ENCODE measurements at regions not wholly inside any gene's neighbourhood (a gene's known extent, or its start where the extent isn't known, plus 50 kb on each side); places are given as distances from the start of the nearest gene placed in this dataset.
"Not testable (repeated sequence)": the region's sequence is repeated elsewhere in the genome, so short reads cannot be mapped to it uniquely, and the experiment has no call there.

DNA sequence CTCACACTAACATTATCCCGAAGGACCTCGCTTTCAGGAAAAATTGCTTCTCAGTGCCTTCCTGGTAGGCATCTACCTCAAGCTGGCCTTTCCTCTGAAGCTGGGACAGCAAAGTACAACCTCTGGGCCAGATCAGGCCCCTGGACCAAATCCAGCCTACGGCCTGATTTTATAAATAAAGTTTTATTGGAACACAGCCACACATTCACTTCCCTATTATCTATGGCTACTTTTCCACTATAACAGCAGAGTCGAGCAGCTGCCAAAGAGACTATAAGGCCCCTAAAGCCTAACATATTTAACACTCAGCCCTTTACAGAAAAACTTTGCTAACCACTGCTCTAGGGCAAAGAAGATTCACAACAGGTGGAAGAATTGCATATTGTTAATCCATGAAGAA is 554.3 kb downstream of the NTRK3 start:
- CTCF ChIA-PET, result no interaction called here
- no TSS peak for BruUV-seq (replicated peaks)
- Histone ChIP-seq H3K9me3 (ENCODE audit: low read depth, low read length, poor library complexity, severe bottlenecking) (no peaks in the 10 kb centered on the region), H3K27ac (ENCODE audit: low read depth, low read length, poor library complexity, severe bottlenecking) (no peak overlapping the region), H3K4me1 (ENCODE audit: insufficient read depth, low read length, poor library complexity, severe bottlenecking) (no peaks in the 10 kb centered on the region), H3K27me3 (replicated peaks; ENCODE audit: insufficient read depth, low read depth, low read length, poor library complexity) (no peaks in the 10 kb centered on the region), H3K4me3 (ENCODE audit: low read depth, low read length, poor library complexity, severe bottlenecking) (no peak overlapping the region), H3K36me3 (ENCODE audit: insufficient read depth, low read length, poor library complexity, severe bottlenecking) (no peaks in the 10 kb centered on the region)
- no peak for DNase-seq (ENCODE audit: low spot score)
- POLR2A ChIA-PET (ENCODE audit: low non-redundant PET), result no interaction called here
- intact Hi-C loops (cut with micrococcal nuclease; ENCODE audit: unreplicated experiment), result no loop called here
- no peak for TF ChIP-seq EZH2 (IDR thresholded peaks at IDR 0.05; ENCODE audit: borderline replicate concordance, low read depth, low read length, poor library complexity, severe bottlenecking)
- TF ChIP-seq, protein P1, sequence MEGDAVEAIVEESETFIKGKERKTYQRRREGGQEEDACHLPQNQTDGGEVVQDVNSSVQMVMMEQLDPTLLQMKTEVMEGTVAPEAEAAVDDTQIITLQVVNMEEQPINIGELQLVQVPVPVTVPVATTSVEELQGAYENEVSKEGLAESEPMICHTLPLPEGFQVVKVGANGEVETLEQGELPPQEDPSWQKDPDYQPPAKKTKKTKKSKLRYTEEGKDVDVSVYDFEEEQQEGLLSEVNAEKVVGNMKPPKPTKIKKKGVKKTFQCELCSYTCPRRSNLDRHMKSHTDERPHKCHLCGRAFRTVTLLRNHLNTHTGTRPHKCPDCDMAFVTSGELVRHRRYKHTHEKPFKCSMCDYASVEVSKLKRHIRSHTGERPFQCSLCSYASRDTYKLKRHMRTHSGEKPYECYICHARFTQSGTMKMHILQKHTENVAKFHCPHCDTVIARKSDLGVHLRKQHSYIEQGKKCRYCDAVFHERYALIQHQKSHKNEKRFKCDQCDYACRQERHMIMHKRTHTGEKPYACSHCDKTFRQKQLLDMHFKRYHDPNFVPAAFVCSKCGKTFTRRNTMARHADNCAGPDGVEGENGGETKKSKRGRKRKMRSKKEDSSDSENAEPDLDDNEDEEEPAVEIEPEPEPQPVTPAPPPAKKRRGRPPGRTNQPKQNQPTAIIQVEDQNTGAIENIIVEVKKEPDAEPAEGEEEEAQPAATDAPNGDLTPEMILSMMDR (conservative IDR thresholded peaks at IDR 0.05; ENCODE audit: low read depth, low read length), result no peak

DNA sequence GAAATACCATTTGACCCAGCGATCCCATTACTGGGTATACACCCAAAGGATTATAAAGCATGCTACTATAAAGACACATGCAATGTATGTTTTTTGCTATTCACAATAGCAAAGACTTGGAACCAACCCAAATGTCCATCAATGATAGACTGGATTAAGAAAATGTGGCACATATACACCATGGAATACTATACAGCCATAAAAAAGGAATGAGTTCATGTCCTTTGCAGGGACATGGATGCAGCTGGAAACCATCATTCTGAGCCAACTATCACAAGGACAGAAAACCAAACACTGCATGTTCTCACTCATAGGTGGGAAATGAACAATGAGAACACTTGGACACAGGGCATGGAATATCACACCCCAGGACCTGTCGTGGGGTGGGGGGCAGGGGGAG is 558.1 kb downstream of the NTRK3 start:
- H3K27ac ChIP-seq (ENCODE audit: low read depth, low read length, poor library complexity, severe bottlenecking); CTCF ChIA-PET; DNase-seq (ENCODE audit: low spot score); H3K4me1 ChIP-seq (ENCODE audit: insufficient read depth, low read length, poor library complexity, severe bottlenecking); H3K9me3 ChIP-seq (ENCODE audit: low read depth, low read length, poor library complexity, severe bottlenecking); H3K4me3 ChIP-seq (ENCODE audit: low read depth, low read length, poor library complexity, severe bottlenecking); BruUV-seq (replicated peaks); H3K27me3 ChIP-seq (replicated peaks; ENCODE audit: insufficient read depth, low read depth, low read length, poor library complexity); intact Hi-C loops (cut with micrococcal nuclease; ENCODE audit: unreplicated experiment); POLR2A ChIA-PET (ENCODE audit: low non-redundant PET); H3K36me3 ChIP-seq (ENCODE audit: insufficient read depth, low read length, poor library complexity, severe bottlenecking): not testable (repeated sequence)

DNA sequence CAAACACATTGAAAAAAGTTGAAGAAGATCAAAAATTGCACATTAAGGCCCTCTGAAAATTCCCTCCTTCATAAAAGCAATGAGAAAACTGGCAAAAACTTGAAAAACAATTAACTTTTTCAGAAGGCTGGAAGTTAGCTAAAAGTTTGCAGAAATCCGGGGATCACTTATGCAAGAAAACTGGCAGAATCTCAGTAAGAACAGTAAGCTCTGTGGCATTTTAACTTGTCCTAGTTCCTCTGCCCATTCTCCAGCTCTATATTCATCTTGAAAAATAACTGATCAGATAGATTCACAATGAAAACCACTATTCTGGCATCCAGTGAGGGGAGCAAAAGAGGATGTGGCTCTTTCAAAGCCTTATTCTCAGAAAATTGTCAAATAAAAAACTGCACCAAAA is 566.8 kb downstream of the NTRK3 start:
- no peak overlapping the region for H3K27ac ChIP-seq (ENCODE audit: low read depth, low read length, poor library complexity, severe bottlenecking)
- H3K27me3 ChIP-seq (replicated peaks; ENCODE audit: insufficient read depth, low read depth, low read length, poor library complexity), result no peaks in the 10 kb centered on the region
- H3K36me3 ChIP-seq (ENCODE audit: insufficient read depth, low read length, poor library complexity, severe bottlenecking), result no peaks in the 10 kb centered on the region
- peaks cover 28% of the 10 kb centered on the region for H3K9me3 ChIP-seq (ENCODE audit: low read depth, low read length, poor library complexity, severe bottlenecking)
- H3K4me1 ChIP-seq (ENCODE audit: insufficient read depth, low read length, poor library complexity, severe bottlenecking), result no peaks in the 10 kb centered on the region
- H3K4me3 ChIP-seq (ENCODE audit: low read depth, low read length, poor library complexity, severe bottlenecking), result no peak overlapping the region
- intact Hi-C loops (cut with micrococcal nuclease; ENCODE audit: unreplicated experiment), result no loop called here
- TF ChIP-seq EZH2 (IDR thresholded peaks at IDR 0.05; ENCODE audit: borderline replicate concordance, low read depth, low read length, poor library complexity, severe bottlenecking), result no peak
- TF ChIP-seq, protein P1 (conservative IDR thresholded peaks at IDR 0.05; ENCODE audit: low read depth, low read length), result no peak
- ChIA-PET POLR2A (ENCODE audit: low non-redundant PET) (no interaction called here), CTCF (no interaction called here)
- BruUV-seq (replicated peaks), result no TSS peak
- DNase-seq (ENCODE audit: low spot score), result no peak

DNA sequence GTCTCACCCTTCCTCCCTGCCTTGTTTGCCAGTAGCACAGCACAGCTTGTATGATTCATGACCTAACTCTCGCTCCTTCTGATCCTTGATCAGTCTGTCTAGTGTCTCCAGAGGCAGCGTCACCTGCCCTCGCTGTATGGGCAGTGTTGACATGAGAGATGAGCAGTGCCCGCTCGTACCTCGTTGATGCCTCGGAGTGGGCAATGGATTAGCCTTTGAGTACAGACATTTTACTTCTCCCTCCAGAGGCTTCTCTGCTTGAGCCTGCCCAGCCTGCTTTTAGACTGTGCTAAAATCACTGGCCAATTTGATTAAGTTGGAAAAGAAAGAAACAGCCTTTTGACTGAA is 569.0 kb downstream of the NTRK3 start:
- TF ChIP-seq EZH2 (IDR thresholded peaks at IDR 0.05; ENCODE audit: borderline replicate concordance, low read depth, low read length, poor library complexity, severe bottlenecking), result no peak
- TF ChIP-seq, protein P1 (conservative IDR thresholded peaks at IDR 0.05; ENCODE audit: low read depth, low read length), result no peak
- intact Hi-C loops (cut with micrococcal nuclease; ENCODE audit: unreplicated experiment), result no loop called here
- BruUV-seq (replicated peaks), result no TSS peak
- CTCF ChIA-PET, result no interaction called here
- no peak for DNase-seq (ENCODE audit: low spot score)
- Histone ChIP-seq H3K36me3 (ENCODE audit: insufficient read depth, low read length, poor library complexity, severe bottlenecking) (no peaks in the 10 kb centered on the region), H3K4me1 (ENCODE audit: insufficient read depth, low read length, poor library complexity, severe bottlenecking) (no peaks in the 10 kb centered on the region), H3K27me3 (replicated peaks; ENCODE audit: insufficient read depth, low read depth, low read length, poor library complexity) (no peaks in the 10 kb centered on the region), H3K4me3 (ENCODE audit: low read depth, low read length, poor library complexity, severe bottlenecking) (no peak overlapping the region), H3K27ac (ENCODE audit: low read depth, low read length, poor library complexity, severe bottlenecking) (no peak overlapping the region), H3K9me3 (ENCODE audit: low read depth, low read length, poor library complexity, severe bottlenecking) (peaks cover 17% of the 10 kb centered on the region)
- POLR2A ChIA-PET (ENCODE audit: low non-redundant PET), result no interaction called here

All from A673 (cell line).